ENCODE measurements at regions not wholly inside any gene's neighbourhood (a gene's known extent, or its start where the extent isn't known, plus 50 kb on each side); places are given as distances from the start of the nearest gene placed in this dataset.

GRCh38 chrX:6783912-6784311 lies 249.0 kb upstream of the VCX3A start:
- POLR2A ChIA-PET (ENCODE audit: low non-redundant PET), result no interaction called here
- Histone ChIP-seq H3K36me3 (ENCODE audit: insufficient read depth, low read length, poor library complexity, severe bottlenecking) (no peaks in the 10 kb centered on the region), H3K27ac (ENCODE audit: low read depth, low read length, poor library complexity, severe bottlenecking) (no peak overlapping the region), H3K4me3 (ENCODE audit: low read depth, low read length, poor library complexity, severe bottlenecking) (no peak overlapping the region), H3K9me3 (ENCODE audit: low read depth, low read length, poor library complexity, severe bottlenecking) (no peaks in the 10 kb centered on the region), H3K4me1 (ENCODE audit: insufficient read depth, low read length, poor library complexity, severe bottlenecking) (no peaks in the 10 kb centered on the region), H3K27me3 (replicated peaks; ENCODE audit: insufficient read depth, low read depth, low read length, poor library complexity) (no peaks in the 10 kb centered on the region)
- no TSS peak for BruUV-seq (replicated peaks)
- TF ChIP-seq CTCF (conservative IDR thresholded peaks at IDR 0.05; ENCODE audit: low read depth, low read length), result no peak
- TF ChIP-seq EZH2 (IDR thresholded peaks at IDR 0.05; ENCODE audit: borderline replicate concordance, low read depth, low read length, poor library complexity, severe bottlenecking), result no peak
- intact Hi-C loops (cut with micrococcal nuclease; ENCODE audit: unreplicated experiment), result no loop called here
- CTCF ChIA-PET, result no interaction called here
- DNase-seq (ENCODE audit: low spot score), result no peak

GRCh38 chrX:6782831-6783230 lies 247.9 kb upstream of the VCX3A start:
- no peak overlapping the region for H3K27ac ChIP-seq (ENCODE audit: low read depth, low read length, poor library complexity, severe bottlenecking)
- no peaks in the 10 kb centered on the region for H3K36me3 ChIP-seq (ENCODE audit: insufficient read depth, low read length, poor library complexity, severe bottlenecking)
- no peak overlapping the region for H3K4me3 ChIP-seq (ENCODE audit: low read depth, low read length, poor library complexity, severe bottlenecking)
- intact Hi-C loops (cut with micrococcal nuclease; ENCODE audit: unreplicated experiment), result no loop called here
- no peaks in the 10 kb centered on the region for H3K9me3 ChIP-seq (ENCODE audit: low read depth, low read length, poor library complexity, severe bottlenecking)
- ChIA-PET CTCF (no interaction called here), POLR2A (ENCODE audit: low non-redundant PET) (no interaction called here)
- no TSS peak for BruUV-seq (replicated peaks)
- no peaks in the 10 kb centered on the region for H3K27me3 ChIP-seq (replicated peaks; ENCODE audit: insufficient read depth, low read depth, low read length, poor library complexity)
- no peak for DNase-seq (ENCODE audit: low spot score)
- no peak for TF ChIP-seq CTCF (conservative IDR thresholded peaks at IDR 0.05; ENCODE audit: low read depth, low read length)
- TF ChIP-seq EZH2 (IDR thresholded peaks at IDR 0.05; ENCODE audit: borderline replicate concordance, low read depth, low read length, poor library complexity, severe bottlenecking), result no peak
- no peaks in the 10 kb centered on the region for H3K4me1 ChIP-seq (ENCODE audit: insufficient read depth, low read length, poor library complexity, severe bottlenecking)

GRCh38 chrX:6778544-6779503 lies 243.9 kb upstream of the VCX3A start:
- CTCF ChIA-PET, result no interaction called here
- H3K27ac ChIP-seq (ENCODE audit: low read depth, low read length, poor library complexity, severe bottlenecking), result no peak overlapping the region
- TF ChIP-seq CTCF (conservative IDR thresholded peaks at IDR 0.05; ENCODE audit: low read depth, low read length) (no peak), EZH2 (IDR thresholded peaks at IDR 0.05; ENCODE audit: borderline replicate concordance, low read depth, low read length, poor library complexity, severe bottlenecking) (no peak)

More at GRCh38 chrX:6778544-6779503, 243.9 kb upstream of the VCX3A start:
- H3K9me3 ChIP-seq (ENCODE audit: low read depth, low read length, poor library complexity, severe bottlenecking), result no peaks in the 10 kb centered on the region
- H3K4me3 ChIP-seq (ENCODE audit: low read depth, low read length, poor library complexity, severe bottlenecking), result no peak overlapping the region
- no peak for DNase-seq (ENCODE audit: low spot score)
- H3K36me3 ChIP-seq (ENCODE audit: insufficient read depth, low read length, poor library complexity, severe bottlenecking), result no peaks in the 10 kb centered on the region
- intact Hi-C loops (cut with micrococcal nuclease; ENCODE audit: unreplicated experiment), result no loop called here
- POLR2A ChIA-PET (ENCODE audit: low non-redundant PET), result no interaction called here
- H3K27me3 ChIP-seq (replicated peaks; ENCODE audit: insufficient read depth, low read depth, low read length, poor library complexity), result no peaks in the 10 kb centered on the region
- no TSS peak for BruUV-seq (replicated peaks)
- H3K4me1 ChIP-seq (ENCODE audit: insufficient read depth, low read length, poor library complexity, severe bottlenecking), result no peaks in the 10 kb centered on the region
